Psoas muscle (tissue), 7 donors: ENCODE measurements at regions not wholly inside any gene's neighbourhood (a gene's known extent, or its start where the extent isn't known, plus 50 kb on each side); places are given as distances from the start of the nearest gene placed in this dataset.

Source experiments
- ATAC-seq, 4 donors: fragments of 200-7000 bp; cut with Tn5 transposase; one replicate each; pipeline ENCODE4 v1.9.1; 2020; ENCODE audit warnings: moderate library complexity in 3 of 4, mild to moderate bottlenecking in 2 of 4
- DNase-seq, 2 donors: peaks; one replicate each; pipeline ENCODE4 v3.0.0-alpha.2; 2020
- H3K27ac ChIP-seq: fragments of 200-600 bp; one replicate; pipeline ENCODE4 v1.8.0; 2022
- H3K27me3 ChIP-seq, 3 donors: fragments of 200-600 bp in 1 of 3; one replicate each; pipeline versions ENCODE4 v1.6.1 to v1.8.0; 2013 to 2022; ENCODE audit warnings: low read length in 2 of 3, mild to moderate bottlenecking in 2 of 3, moderate library complexity in 1 of 3; ENCODE audit not compliant: insufficient read depth in 3 of 3
- H3K36me3 ChIP-seq, 2 donors: fragments of 200-600 bp in 1 of 2; one replicate each; pipeline versions ENCODE4 v1.6.1 to v1.8.0; 2013 to 2022; ENCODE audit warnings: low read depth in 1 of 2, mild to moderate bottlenecking in 1 of 2, moderate library complexity in 1 of 2; ENCODE audit not compliant: insufficient read depth in 1 of 2
- H3K4me1 ChIP-seq: fragments of 200-600 bp; one replicate; pipeline ENCODE4 v1.8.0; 2022
- H3K4me3 ChIP-seq: fragments of 200-600 bp; one replicate; pipeline ENCODE4 v1.8.0; 2022; ENCODE audit warnings: mild to moderate bottlenecking
- H3K9me3 ChIP-seq: fragments of 200-600 bp; one replicate; pipeline ENCODE4 v1.8.0; 2022
- WGBS, 3 donors: extraction: QIAGEN DNeasy Blood & Tissue Kit; methylation state at CpG; one replicate each; pipeline versions ENCODE4 v1.1.6 to v1.1.7; 2013; 5-methylcytosine and 5-hydroxymethylcytosine counted together
- intact Hi-C, 2 donors: fragments of 100-400 bp; cut with DNase I; formaldehyde crosslinking; loops; one replicate each; pipeline versions ENCODE4 v1.11.0 to v1.14.2; 2022
- TF ChIP-seq, protein P1 (sequence below): fragments of 200-600 bp; IDR thresholded peaks from one replicate; pipeline ENCODE4 v1.8.0; 2022; ENCODE audit warnings: antibody characterized with exemption
- donor health status: healthy with polysubstance abuse.
- donor health status: DM: no; HTN: no; CAD: no; lungs with moderate emphysema.
- donor health status: Bipolar disorder and iron deficiency.
- donor health status: healthy.
- donor health status: DM: yes; HTN: yes; CAD: no.
- donor health status: DM: no; HTN: no; CAD: no.
- donor health status: DM: yes; HTN: yes; CAD: no.

DNA sequence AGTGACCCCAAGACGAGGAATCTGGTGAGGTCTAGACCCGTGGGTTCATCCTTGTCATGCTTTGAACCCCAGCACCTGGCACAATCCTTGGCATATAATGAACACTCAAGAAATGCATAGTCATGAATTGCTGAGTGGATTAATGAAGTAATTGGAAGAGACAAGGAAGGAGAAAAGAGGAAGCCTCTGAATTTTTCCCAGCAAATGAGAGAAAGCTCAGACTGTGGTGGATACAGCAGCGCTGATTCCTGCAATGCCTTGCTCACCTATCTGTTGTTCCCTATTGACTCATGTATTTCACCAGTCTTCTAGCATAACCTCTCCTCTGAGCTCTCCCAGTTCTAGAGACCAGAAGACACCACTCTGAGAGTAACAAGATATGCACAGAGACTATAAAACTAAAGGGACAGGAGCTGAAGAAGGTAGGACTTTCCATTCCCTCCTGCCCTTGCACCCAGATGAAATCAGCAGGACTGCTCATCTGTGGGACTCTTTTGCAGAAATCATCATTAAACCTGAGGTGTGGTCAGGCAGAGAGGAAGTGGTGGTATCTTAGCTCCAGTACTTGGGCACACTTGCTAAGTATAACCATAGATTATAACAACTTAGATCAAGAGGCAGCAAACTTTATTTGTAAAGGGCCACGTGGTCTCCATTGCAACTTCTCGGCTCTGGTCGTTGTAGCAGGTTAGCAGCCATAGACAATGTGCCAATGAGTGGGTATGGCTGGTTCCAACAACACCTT lies 102.8 kb downstream of the MAF start:
- H3K36me3 ChIP-seq: no peaks in the 10 kb centered on the region
- TF ChIP-seq, protein P1, sequence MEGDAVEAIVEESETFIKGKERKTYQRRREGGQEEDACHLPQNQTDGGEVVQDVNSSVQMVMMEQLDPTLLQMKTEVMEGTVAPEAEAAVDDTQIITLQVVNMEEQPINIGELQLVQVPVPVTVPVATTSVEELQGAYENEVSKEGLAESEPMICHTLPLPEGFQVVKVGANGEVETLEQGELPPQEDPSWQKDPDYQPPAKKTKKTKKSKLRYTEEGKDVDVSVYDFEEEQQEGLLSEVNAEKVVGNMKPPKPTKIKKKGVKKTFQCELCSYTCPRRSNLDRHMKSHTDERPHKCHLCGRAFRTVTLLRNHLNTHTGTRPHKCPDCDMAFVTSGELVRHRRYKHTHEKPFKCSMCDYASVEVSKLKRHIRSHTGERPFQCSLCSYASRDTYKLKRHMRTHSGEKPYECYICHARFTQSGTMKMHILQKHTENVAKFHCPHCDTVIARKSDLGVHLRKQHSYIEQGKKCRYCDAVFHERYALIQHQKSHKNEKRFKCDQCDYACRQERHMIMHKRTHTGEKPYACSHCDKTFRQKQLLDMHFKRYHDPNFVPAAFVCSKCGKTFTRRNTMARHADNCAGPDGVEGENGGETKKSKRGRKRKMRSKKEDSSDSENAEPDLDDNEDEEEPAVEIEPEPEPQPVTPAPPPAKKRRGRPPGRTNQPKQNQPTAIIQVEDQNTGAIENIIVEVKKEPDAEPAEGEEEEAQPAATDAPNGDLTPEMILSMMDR: no peak
- H3K27me3 ChIP-seq: no peaks in the 10 kb centered on the region
- peaks cover 7% of the 10 kb centered on the region for H3K9me3 ChIP-seq
- WGBS, 3 donors: 90 to 95% (median 92%) methylated on average over 6 of the region's 6 CpGs
- H3K4me3 ChIP-seq: no peak overlapping the region
- H3K27ac ChIP-seq: no peak overlapping the region
- DNase-seq: no peak
- H3K4me1 ChIP-seq: no peaks in the 10 kb centered on the region
- no peak for ATAC-seq
- intact Hi-C loops: no loop called here

- H3K4me1 ChIP-seq: no peaks in the 10 kb centered on the region
- no peak for DNase-seq
- no peak for ATAC-seq
- no peak overlapping the region for H3K4me3 ChIP-seq
- TF ChIP-seq, protein P1: no peak
- no peaks in the 10 kb centered on the region for H3K36me3 ChIP-seq
- no peak overlapping the region for H3K27ac ChIP-seq
- H3K27me3 ChIP-seq: no peaks in the 10 kb centered on the region
- 16 to 30% (median 18%) methylated on average over 2 of the region's 2 CpGs for WGBS, 3 donors
- intact Hi-C loops: no loop called here
- peaks cover 7% of the 10 kb centered on the region for H3K9me3 ChIP-seq
Observed at GRCh38 chr16:79493911-79494310, 106.6 kb downstream of the MAF start.

DNA sequence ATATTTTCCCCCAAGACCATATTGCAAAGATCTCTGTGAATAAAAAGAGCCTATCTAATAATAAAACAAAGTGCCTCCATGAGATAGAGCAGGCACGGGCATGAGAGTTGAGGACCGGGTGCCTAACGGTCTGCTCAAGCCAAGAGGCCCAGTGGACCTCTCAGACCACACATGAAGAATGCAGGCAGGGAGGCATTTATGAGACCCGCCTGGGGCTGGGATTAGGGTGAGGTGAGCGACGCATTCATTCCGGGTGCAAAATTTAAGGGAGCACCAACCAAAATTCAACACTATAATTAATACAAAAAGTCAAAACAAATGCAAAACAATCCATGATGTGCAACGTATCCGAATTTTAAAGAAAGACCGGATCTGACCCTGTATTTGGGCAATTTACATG lies 108.5 kb downstream of the MAF start:
- Histone ChIP-seq H3K27me3 (no peaks in the 10 kb centered on the region), H3K27ac (no peak overlapping the region), H3K4me1 (no peaks in the 10 kb centered on the region), H3K4me3 (no peak overlapping the region), H3K9me3 (peaks cover 7% of the 10 kb centered on the region), H3K36me3 (no peaks in the 10 kb centered on the region)
- ATAC-seq: no peak
- intact Hi-C loops: no loop called here
- DNase-seq: no peak
- TF ChIP-seq, protein P1: no peak
- WGBS, 3 donors: 83 to 91% (median 88%) methylated on average over 10 of the region's 10 CpGs

GRCh38 chr16:79485020-79485419 lies 115.5 kb downstream of the MAF start:
- intact Hi-C loops: no loop called here
- no peak for DNase-seq
- TF ChIP-seq, protein P1: no peak

GRCh38 chr16:79484237-79484636 lies 116.3 kb downstream of the MAF start:
- 62 to 84% (median 62%) methylated on average over 7 of the region's 7 CpGs for WGBS, 3 donors
- H3K9me3 ChIP-seq: no peaks in the 10 kb centered on the region
- ATAC-seq: peak; percentile 72 to 89 (median 78)

More at GRCh38 chr16:79485020-79485419, 115.5 kb downstream of the MAF start:
- H3K27me3 ChIP-seq: no peaks in the 10 kb centered on the region
- H3K9me3 ChIP-seq: no peaks in the 10 kb centered on the region
- peaks cover 4% of the 10 kb centered on the region for H3K4me1 ChIP-seq
- 88 to 94% (median 94%) methylated on average over 3 of the region's 3 CpGs for WGBS, 3 donors
- no peak overlapping the region for H3K27ac ChIP-seq
- H3K4me3 ChIP-seq: no peak overlapping the region
- no peaks in the 10 kb centered on the region for H3K36me3 ChIP-seq
- no peak for ATAC-seq

More at GRCh38 chr16:79484237-79484636, 116.3 kb downstream of the MAF start:
- Histone ChIP-seq H3K36me3 (no peaks in the 10 kb centered on the region), H3K4me3 (no peak overlapping the region), H3K27ac (no peak overlapping the region), H3K4me1 (peaks cover 4% of the 10 kb centered on the region), H3K27me3 (no peaks in the 10 kb centered on the region)
- no peak for DNase-seq
- TF ChIP-seq, protein P1: no peak
- intact Hi-C loops: no loop called here
